ENCODE measurements at regions not wholly inside any gene's neighbourhood (a gene's known extent, or its start where the extent isn't known, plus 50 kb on each side); places are given as distances from the start of the nearest gene placed in this dataset.

DNA sequence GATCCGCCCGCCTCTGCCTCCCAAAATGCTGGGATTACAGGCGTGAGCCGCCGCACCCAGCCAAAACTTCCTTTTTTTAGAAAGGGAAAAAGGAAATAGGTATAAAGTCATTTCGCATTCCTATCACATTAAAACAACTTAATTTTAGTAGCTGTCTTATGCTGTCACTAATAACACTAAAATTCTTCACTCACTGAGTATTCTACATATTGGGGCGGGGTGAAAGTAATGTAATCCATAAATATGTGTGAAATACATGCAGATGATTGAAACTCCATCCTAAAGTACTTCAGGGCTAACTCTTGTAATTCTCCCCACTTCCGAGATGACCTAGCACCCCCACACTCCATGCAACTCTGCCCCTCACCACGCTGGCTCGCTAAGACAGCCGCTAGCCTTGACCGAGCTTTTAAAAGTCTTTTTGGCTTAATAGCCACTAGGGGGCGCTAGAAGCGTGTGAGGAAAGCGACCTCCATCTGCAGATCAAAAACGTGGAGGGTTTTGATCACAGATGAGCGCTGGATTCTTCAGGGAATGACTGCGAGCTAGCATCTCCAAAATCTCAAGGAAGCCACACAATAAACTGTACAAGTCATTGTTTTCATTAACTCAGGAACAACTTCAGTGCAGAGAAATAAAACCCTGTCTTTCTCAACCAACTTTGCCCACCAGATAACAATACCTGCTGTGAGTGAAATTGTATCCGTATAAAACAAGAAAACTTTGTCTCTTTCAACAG lies 129.3 kb upstream of the IGF1R start:
- TF ChIP-seq, protein P1, sequence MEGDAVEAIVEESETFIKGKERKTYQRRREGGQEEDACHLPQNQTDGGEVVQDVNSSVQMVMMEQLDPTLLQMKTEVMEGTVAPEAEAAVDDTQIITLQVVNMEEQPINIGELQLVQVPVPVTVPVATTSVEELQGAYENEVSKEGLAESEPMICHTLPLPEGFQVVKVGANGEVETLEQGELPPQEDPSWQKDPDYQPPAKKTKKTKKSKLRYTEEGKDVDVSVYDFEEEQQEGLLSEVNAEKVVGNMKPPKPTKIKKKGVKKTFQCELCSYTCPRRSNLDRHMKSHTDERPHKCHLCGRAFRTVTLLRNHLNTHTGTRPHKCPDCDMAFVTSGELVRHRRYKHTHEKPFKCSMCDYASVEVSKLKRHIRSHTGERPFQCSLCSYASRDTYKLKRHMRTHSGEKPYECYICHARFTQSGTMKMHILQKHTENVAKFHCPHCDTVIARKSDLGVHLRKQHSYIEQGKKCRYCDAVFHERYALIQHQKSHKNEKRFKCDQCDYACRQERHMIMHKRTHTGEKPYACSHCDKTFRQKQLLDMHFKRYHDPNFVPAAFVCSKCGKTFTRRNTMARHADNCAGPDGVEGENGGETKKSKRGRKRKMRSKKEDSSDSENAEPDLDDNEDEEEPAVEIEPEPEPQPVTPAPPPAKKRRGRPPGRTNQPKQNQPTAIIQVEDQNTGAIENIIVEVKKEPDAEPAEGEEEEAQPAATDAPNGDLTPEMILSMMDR (conservative IDR thresholded peaks at IDR 0.05), result peak; percentile 94
- no peak for TF ChIP-seq ZFX (IDR thresholded peaks at IDR 0.05)
- H3K27ac ChIP-seq, result no peak overlapping the region

DNA sequence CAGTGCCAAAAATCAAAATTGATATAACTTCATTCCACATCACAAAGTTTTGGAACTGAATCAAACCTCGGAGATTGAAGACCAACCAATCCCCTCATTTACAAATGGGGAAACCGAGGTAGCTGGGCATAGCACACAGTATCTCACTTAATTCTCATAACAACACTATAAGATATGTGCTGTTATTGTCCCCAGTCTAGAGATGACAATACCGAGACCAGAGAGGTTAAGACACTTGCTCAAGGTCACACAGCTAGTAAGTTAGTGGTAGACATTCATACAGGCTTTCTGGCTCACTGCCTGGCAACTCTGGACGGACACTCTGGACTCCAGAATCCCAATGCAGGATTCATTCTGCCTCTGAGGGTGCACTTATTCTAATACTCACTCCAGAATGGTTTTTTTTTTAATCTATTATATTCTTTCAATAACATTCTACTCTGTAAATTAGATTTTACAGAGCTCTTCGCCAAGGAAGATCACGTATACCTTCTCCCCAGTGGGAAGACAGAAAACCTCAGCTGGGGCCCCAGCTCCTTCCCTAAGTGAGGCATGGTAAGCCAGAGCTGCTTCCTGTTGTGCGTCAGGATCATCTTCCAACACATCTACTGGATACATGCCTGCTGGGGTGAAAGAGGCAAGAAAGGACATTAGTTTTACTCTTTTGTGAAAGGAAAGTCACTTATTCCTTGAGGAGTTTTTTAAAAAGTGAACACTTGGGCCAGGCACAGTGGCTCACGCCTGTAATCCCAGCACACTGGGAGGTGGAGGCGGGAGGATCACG lies 128.4 kb upstream of the IGF1R start:
- TF ChIP-seq ZFX (IDR thresholded peaks at IDR 0.05), result no peak
- TF ChIP-seq, protein P1 (conservative IDR thresholded peaks at IDR 0.05), result no peak
- H3K27ac ChIP-seq, result no peak overlapping the region

DNA sequence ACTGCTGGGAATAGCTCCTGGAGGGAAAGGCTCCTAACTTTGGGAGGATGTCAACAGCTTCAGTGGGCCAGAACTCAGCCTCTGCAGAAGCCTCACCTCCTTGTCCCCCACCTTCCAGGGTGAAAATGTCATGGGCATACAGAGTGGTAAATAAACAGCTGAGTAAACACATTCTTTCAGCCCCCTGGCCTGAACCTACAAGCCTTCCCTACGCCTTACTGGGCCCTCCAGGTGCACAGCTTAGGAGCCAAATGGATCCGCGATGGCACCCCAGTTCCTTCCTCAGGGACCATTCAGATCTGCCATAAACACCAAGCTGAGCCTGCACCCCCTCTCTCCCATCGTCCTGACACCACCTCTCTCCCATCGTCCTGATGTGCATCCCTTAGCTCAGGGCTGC lies 126.2 kb upstream of the IGF1R start:
- no peak overlapping the region for H3K27ac ChIP-seq
- TF ChIP-seq, protein P1 (conservative IDR thresholded peaks at IDR 0.05), result no peak
- TF ChIP-seq ZFX (IDR thresholded peaks at IDR 0.05), result no peak

DNA sequence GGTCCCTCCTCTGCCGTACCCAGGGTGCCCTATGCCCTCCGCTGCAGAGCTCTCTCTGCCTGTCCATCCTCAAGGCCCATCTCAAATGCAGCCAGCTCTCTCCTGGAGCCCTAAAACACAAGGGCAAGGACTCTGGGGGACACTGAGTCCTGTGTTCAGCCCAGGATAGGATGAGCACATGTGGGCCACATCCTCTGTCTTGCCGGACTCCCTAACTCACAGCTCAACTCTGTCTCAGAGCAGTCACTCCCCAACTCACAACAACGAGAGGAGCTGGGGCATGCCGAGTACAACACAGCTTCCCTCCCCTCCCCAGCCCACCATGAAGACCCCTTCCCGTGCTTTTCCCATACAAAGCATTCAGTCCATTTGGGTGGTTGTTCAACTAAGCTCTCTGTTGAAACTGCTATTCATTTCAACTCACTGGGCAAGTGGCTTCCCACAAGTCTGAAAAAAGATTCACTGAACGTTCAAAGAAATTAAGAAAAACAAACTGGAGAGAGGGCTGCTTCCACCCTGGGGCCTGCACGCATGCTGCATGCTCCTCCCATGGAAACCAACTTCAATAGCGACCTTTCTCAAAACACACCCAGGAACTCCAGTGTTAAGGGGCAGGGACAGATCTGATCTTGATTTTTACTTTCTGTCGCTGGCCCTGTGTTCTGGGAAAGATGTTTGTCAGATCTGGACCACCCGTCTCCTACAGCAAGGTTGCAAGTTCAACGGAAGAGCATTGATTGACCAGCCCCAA lies 124.3 kb upstream of the IGF1R start:
- no peak overlapping the region for H3K27ac ChIP-seq
- TF ChIP-seq ZFX (IDR thresholded peaks at IDR 0.05), result no peak

DNA sequence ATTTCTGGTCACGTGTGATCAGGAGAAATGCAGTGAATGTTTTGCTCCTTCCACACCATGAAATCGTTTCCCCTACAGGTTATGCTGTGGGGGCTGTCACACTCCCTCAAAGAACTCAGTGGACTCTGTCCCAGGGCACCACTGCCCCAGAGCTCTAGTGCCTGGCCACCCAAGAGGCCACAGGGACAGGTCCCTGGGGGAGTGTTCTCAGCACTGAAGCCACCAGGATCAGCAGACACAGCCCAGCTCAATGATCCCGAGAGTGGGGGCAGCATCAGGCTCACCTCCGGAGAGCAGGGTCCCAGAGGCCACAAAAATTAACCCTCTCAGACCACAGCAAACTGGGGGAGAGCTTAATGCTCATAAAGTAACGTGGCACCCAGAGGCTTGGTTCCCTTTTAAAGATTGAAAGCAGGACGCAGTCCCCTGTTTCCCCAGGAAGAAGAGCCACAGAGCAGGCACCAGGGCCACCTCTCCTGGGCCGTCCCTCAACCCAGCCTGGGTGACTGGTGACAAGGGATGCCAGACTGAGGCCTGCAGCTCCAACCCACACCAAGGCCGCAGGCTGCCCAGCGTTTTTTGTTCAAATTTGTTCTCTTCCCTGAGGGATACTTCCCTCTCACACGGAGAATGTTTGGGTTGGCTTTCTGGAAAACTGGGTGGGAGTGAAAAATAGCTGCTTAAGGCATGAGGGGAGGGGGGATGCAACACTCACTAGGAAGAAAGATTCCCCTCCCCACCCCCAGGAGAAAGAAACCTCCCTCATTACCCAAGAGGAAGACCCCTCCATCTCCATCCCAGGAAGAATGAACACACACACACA lies 123.3 kb upstream of the IGF1R start:
- no peak overlapping the region for H3K27ac ChIP-seq
- TF ChIP-seq, protein P1 (conservative IDR thresholded peaks at IDR 0.05), result no peak
- no peak for TF ChIP-seq ZFX (IDR thresholded peaks at IDR 0.05)

DNA sequence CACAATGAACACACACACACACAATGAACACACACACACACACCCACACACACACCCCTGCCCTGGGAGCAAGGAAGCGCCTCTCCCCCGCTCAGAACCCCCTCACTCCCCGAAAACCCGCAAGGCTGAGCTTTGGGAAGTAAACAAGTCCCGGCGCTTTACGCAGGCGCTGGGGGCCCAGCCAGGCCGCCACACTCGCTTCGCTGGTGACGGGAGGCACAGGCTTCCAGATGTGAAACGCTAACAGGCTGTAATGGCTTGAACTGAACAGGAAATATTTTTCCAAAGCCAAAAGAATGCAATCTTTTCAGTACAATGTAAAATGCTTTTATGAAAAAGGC lies 122.7 kb upstream of the IGF1R start:
- TF ChIP-seq ZFX (IDR thresholded peaks at IDR 0.05), result no peak
- TF ChIP-seq, protein P1 (conservative IDR thresholded peaks at IDR 0.05), result no peak
- no peak overlapping the region for H3K27ac ChIP-seq

DNA sequence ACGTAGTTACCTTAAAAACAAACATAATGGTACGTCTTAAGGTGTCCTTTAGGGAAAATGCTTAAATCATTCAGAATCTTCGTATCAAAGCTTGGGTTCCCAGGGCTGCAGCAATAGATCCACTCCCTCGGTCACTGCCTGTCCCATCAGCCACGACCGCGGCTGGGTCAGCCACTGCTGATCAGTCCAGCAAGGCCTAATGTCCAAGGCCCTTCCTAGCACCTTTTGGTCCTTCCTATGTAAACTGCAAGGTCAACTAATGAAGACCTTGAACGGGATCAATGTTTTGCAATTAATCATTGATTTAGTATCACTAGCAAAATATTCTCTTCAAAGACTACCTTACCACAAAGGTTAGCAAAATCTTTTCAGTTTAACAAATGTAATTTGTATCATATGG lies 122.2 kb upstream of the IGF1R start:
- TF ChIP-seq ZFX (IDR thresholded peaks at IDR 0.05), result no peak
- H3K27ac ChIP-seq, result no peak overlapping the region
